ENCODE measurements at regions not wholly inside any gene's neighbourhood (a gene's known extent, or its start where the extent isn't known, plus 50 kb on each side); places are given as distances from the start of the nearest gene placed in this dataset.
"Not testable (repeated sequence)": the region's sequence is repeated elsewhere in the genome, so short reads cannot be mapped to it uniquely, and the experiment has no call there.

DNA sequence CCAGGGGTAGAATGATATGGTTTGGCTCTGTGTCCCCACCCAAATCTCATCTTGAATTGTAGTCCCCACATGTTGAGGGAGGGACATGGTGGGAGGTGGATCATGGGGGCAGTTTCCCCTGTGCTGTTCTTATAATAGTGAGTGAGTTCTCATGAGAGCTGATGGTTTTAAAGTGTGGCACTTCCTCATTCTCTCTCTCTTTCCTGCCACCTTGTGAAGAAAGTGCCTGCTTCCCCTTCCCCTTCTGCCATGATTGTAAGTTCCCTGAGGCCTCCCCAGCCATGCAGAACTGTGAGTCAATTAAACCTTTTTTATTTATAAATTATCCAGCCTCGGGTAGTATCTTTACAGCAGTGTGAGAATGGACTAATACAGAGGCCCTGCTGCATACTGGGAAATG is 201.1 kb downstream of the LARP7 start:
- not testable (repeated sequence) for DNase-seq (ENCODE audit: extremely low read depth in 1 of 11, low read depth in 9 of 11, low spot score in 4 of 11)

DNA sequence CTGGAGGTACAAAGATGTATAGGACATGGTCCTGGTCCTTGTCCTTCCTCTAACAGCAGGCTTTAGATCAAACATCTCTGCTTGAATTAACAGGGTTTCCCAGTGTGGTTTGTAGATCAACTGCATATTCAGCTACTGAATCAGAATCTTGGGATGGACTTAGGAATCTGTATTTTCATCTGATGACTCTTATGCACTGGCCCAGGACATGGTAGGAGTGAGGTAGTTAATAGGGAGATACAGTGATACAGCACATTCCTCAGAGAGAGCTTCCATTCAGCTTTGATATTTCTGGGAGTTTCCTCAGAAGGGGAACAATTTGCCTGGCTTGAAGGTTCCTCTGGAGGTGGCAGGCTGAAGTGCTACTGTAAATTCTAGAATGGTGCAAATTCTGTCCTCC is 203.1 kb downstream of the LARP7 start:
- DNase-seq (ENCODE audit: extremely low read depth in 1 of 11, low read depth in 9 of 11, low spot score in 4 of 11): no peak

DNA sequence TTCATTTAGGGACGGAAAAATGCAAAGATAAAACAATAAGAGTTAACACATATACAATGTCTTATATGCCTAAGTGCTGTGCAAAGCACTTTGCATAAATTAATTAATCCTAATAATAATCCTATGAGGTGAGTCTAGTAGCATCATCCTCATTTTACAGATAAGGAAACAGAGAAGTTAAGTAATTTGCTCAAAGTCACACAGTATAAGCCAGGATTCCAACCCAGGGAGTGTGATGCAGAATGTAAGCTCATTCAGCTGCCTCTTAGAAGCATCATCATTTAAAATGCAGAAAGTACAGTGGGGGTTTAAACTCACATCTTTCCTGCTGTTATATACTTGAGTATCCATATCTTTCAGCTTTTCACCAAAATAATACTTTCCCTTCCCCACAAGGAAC is 203.7 kb downstream of the LARP7 start:
- no peak for DNase-seq (ENCODE audit: extremely low read depth in 1 of 11, low read depth in 9 of 11, low spot score in 4 of 11)

DNA sequence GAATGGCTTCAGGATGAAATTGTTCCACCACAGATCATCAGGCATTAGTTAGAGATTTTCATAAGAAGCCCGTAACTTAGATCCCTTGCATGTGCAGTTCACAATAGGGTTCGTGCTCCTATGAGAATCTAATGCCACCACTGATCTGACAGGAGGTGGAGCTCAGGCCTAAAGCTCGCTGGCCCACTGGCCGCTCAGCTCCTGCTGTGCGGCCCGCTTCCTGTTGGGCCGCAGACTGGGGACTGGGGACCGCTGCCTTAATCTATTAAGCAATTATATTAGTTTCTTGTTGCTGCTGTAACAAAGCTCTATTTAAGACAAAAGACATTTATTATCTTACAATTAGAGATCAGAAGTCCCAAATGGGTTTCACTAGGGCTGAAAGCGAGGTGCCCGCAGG is 205.6 kb downstream of the LARP7 start:
- DNase-seq (ENCODE audit: extremely low read depth in 1 of 11, low read depth in 9 of 11, low spot score in 4 of 11): no peak

DNA sequence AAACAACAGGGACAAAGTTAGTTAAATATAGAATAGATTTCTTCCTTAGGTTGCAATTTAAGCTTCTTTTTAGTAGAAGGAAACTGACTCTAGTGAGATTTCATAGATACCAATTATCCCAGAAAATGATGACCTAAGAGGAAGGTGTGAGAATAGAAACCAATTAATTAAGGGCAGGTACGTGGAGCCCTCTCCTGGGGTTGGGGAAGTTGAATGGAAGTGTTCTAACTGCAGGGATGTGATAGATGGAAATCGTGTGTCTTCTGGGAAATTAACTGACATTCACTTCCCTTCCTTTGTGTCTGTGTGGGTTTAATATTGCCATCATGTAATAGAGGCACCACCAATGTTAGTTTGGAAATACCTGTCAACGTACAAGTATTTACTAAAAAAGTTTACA is 204.1 kb upstream of the ANK2 start:
- no peak for DNase-seq (ENCODE audit: extremely low read depth in 1 of 11, low read depth in 9 of 11, low spot score in 4 of 11)

DNA sequence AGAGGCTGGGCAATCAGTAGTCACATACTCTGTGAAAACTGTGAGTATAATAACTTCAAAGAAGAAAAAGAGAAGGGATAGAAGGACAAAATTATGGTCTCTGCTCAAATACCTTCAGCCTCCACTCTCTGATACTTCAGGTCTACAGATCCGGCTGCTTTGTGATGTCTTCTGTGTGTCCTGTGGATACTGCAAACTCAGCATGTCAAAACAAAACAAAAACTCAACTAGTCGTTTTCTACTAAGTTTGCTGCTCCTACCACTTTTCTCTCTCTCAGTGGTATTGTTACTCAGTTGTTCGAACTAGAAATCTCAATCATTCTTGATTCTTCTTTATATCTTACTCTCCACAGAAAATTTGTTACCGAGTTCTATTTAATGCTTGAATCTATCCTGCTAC is 202.4 kb upstream of the ANK2 start:
- no peak for DNase-seq (ENCODE audit: extremely low read depth in 1 of 11, low read depth in 9 of 11, low spot score in 4 of 11)

DNA sequence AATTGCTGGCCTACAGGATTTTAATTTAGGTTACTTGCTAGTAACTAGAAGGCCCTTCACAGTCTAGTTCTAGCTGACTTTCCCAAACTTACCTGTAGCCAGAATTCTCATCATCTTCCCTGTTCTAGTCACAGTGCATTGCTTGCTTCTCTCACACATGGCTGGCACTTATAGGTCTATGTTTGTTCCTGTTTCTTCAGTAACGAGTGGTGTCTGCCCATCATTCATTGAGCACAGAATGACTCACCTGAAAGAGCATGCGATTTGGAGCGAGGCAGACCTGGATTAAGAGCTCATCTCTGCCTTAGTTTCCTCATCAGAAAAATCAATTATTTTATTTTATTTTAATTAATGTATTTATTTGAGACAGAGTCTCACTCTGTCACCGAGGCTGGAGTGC is 201.7 kb upstream of the ANK2 start:
- DNase-seq (ENCODE audit: extremely low read depth in 1 of 11, low read depth in 9 of 11, low spot score in 4 of 11): no peak

DNA sequence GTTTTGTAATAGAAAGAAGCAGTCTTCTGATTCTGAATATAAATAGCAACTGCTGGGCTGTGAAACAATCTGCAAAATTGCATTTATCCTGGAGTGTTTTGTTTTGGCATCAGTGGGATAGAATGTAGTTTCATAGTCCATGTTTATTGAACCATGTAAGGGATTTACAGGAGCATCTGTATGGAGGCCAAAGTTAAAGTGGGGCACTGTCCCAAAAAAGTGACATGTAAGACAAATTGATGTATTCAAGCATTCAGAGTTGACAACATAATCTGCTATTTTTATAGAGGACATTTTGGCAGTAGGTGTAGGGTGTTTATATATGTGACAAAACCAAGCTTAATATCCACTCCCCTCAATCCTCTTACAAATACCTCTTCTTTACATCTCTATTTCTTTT is 200.5 kb upstream of the ANK2 start:
- no peak for DNase-seq (ENCODE audit: extremely low read depth in 1 of 11, low read depth in 9 of 11, low spot score in 4 of 11)

DNA sequence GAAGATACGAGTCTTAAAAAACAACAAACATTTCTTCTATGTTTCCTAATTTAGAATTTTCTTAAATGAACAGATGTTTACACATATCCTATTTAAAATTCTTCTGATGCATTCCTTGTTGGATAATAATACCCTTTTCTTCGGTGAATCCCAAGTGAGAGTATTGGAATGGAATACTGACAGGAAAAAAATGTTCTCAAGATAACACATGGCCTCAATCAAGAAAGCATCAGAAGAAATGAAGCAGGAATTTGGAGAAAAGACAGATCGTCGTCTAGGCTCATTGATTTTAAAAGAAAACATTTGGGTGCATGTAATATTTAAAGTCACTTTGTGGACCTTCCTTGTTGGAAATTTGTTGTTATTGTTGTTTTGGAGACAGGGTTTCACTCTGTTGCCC is 196.9 kb upstream of the ANK2 start:
- DNase-seq (ENCODE audit: extremely low read depth in 1 of 11, low read depth in 9 of 11, low spot score in 4 of 11): no peak

DNA sequence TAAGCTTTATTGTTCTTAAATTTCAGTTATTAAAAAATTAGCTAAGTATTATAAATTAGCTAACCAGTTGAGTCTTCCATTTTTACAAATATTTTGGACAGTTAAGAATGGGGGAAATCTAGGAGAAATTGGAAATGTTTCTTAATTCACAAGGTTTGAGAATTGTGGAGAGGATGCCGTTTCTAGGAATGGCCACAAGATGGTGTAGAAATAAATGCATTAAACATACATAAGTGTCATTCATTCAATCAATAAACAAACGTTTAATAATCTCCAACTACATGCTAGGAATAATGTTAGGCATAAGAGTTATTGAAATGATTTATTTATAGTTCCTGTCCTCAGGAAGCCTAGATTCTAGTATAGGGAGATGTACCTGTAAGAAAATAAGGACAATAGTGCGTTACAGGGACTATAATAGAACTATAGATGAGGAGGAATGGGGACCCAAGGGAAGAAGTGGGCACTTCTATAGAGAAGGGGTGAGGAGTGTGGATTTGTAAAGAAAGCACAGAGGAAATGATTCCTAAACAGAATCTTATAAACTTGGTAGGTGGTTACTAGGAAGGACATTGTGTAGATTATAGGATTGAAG is 195.7 kb upstream of the ANK2 start:
- DNase-seq (ENCODE audit: extremely low read depth in 1 of 11, low read depth in 9 of 11, low spot score in 4 of 11): no peak

DNA sequence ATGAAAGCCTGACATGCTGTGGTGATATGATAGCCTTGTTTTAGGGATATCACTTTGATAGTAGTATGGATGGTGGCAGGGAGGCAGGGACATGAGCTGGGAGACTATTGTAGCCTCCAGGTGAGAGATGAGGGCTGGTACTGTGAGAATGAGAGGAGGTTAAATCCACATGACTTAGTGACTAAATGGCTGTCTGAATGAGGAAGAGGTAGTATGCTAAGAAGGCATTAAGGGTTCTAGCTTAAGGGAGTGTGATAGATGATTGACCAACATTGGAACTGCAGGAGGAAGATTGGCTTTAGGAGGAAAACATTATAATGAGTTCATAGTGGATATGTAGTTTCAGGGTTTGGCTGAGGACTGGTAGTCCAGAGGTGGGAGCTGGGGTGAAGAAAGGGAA is 195.0 kb upstream of the ANK2 start:
- DNase-seq (ENCODE audit: extremely low read depth in 1 of 11, low read depth in 9 of 11, low spot score in 4 of 11): no peak

DNA sequence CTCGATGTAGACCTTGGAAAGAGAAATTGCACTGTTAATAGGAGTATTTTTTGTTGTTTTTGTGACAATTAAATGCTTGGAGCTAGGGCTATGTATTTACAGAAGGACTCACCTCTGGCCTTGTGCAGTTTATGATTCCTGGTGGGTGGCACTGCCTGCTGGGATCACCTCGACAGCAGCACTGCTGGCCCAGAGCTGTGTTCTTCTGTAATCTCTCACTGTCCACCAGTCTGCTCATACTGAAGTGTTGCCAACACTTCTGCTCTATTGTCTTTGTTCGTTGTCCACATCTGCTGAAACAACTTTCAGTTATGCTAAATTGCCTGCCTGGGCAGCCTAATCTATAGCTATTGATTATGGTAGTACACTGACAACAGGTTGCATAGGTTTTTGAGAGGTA is 194.4 kb upstream of the ANK2 start:
- DNase-seq (ENCODE audit: extremely low read depth in 1 of 11, low read depth in 9 of 11, low spot score in 4 of 11): no peak

DNA sequence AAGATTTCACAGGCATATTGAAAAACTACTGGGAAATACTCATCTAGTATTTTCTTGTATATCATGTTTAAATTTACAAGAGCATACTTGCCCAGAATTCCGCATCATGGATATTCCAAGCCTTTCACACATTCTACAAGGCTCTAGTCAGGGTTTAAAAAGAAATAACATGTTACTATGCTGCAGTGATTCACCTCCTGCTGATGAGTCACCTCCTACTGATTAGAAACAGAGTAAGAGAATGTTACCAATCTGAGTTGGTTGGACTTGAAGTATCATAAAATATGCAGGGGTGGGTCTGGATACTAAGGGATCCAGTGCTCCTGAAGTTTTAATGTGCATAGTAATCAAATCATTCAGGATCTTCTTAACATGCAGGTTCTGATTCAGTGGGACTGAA is 192.0 kb upstream of the ANK2 start:
- no peak for DNase-seq (ENCODE audit: extremely low read depth in 1 of 11, low read depth in 9 of 11, low spot score in 4 of 11)

DNA sequence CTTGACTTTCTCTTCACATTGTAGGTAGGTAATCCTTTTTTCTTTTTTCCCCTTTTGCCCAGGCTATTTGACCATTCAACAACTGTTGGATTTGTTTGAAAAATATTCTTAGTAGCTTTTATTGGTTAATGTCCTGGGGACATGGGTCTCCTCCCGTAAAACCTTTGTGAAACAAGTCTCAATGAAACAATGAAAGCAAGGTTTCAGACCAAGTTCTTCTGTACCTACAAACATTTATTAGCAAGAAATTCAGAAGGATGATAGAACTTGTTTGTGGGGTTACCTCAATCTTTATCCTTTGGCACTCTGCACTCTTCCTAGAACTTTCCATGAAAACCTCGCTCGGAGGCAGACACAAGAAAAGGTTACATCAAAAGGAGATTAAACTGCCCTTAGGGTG is 190.7 kb upstream of the ANK2 start:
- no peak for DNase-seq (ENCODE audit: extremely low read depth in 1 of 11, low read depth in 9 of 11, low spot score in 4 of 11)

DNA sequence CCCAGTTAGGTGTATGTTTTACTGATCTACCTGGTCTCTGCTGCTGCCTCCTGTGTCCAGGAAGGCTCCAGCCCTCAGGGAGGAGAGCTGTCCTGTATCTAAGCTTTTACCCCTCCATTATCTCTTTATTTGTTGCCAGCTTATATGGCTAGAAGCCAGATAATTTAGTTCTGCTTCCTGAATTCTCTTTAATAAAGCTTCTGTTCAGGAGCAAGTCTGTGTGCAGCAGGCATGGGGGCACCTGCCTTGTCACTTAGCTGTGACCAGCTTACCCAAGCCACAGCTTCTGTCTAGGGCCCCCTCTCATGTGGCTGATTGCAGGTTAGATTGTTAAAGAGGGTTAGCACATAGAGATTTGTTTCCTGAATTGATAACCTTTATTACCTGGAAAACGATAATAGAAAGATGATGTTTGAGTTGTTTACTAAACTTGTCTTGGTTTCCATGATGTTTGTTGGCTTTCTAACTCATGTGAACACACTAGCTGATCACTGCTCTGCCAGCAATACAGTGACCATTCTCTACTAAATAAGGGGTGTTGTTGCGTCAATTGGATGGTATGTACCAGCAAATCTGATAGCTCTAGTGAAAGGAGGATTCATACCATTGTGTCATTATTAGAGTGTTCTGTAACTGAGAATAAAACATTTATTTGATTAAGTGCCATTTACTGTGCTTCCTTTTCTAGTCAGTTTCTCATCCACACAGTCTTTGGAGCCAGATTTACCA is 189.8 kb upstream of the ANK2 start:
- no peak for DNase-seq (ENCODE audit: extremely low read depth in 1 of 11, low read depth in 9 of 11, low spot score in 4 of 11)

DNA sequence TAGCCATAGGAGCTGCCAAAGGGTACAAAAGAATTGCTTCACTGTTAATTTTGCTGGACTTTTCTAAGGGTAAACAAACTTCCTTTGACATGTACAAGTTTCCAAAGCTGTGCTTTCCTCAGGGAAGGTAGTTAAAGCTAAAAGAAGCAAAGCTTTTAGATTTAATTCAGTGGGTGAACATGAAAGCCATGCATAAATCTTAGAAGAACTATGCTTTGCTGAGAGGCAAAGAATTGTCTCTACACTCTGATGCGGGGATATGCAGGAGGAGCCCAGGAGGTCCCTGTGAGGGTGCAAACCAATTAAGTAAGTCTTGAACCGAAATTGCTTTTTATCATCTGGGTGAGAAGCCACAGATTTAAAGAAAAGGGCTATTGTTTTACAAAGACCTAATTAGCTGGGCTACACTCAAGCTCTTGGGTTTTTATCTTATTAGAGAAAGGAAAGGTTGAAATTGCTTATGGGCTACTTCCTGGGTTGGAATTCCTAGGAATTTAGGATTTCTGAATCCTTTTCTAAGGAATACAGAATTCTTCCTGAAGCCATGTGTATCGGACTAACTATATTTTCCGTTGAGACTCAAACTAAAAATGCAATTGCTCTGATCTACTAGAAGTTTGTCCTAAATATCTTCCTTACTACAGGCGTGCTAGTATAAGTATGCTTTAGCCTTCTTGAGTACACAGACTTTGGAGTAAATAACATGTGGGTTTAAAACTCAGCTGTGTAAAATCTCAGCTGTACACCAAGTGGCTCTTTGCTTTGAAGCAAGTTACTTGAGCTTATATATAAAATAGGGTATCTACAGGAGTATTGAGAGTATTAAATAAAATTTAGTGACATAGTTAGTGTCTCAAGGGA is 188.4 kb upstream of the ANK2 start:
- no peak for DNase-seq (ENCODE audit: extremely low read depth in 1 of 11, low read depth in 9 of 11, low spot score in 4 of 11)

DNA sequence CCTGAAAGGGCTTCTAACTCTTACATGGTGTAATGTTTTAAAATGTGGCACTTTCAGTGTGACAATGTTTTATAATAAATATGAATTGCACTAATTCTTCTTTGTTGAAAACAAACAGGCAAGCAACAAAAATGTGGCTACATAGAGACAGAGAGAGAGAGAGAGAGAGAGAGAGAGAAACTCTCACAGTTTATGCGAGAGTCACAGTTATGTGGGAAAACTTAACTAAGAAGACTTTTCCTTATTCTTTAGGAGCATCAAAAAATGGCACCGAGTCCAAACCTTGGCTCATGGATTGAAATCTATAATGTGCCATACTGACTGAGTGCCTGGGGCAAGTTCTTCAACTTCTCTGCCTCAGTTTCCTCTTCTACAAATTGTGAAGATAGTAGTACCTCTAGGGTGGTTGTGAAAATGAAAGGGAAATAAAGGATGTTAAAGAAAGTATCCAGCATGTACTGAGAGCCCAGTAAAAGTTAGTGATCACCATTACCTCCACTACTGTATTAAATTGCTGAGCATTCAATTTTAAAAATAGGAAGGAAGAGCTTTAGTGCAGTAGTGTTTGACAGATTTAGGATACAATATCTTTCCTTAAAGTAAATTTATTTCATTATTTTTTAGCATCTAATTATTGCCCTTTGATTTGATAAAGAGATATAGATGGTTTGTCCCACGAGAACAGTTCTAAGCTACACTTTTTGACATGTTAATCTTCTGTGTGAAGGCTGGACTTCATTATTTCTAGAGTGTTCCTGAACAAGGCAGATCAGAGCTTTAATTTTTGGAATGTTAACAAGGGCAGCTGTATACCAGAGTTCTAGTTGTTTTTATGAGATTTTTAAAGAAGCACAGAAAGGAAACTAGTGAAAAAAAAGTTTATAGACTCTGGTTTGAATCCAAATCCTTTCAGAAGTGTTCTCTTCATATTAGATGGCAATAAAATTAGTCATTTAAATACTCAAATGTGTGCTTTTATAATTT is 187.5 kb upstream of the ANK2 start:
- no peak for DNase-seq (ENCODE audit: extremely low read depth in 1 of 11, low read depth in 9 of 11, low spot score in 4 of 11)

DNA sequence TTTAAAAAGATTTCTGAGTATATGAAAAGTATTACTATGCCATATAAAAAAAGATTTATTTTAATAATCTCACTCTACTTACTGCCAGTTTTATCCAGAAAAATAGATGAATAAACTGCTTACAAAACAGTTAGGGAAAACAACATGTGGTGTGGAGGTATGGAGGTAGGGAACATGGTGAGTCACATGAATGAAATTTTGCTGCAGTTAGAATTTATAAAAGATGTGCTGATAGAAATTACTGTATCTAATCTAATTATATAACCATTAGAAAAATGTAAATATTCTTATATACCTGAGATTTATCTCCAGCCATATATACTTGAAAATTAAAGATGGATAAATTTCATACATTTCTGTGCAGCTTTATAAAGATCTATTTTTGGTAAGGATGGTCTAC is 184.0 kb upstream of the ANK2 start:
- DNase-seq (ENCODE audit: extremely low read depth in 1 of 11, low read depth in 9 of 11, low spot score in 4 of 11): no peak

DNA sequence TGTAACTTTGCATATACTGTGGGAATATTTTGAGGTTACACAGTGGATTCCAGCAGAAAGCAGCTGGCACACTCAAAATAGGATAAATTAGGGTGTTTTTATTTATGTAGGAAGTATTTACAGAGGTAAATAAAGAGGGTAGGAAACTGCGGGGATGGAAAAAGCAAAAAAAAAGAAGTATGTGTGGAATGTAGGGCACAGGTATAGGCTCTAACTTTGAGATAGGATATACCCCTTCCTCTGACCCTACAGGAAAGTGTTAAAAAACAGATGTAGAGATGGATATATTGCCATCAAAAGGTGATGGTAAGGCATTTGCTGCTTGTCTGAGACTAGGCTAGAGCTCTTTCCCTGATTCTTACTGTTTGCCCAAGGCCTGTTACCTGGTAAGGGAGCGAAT is 173.1 kb upstream of the ANK2 start:
- no peak for DNase-seq (ENCODE audit: extremely low read depth in 1 of 11, low read depth in 9 of 11, low spot score in 4 of 11)
